NK-92 (cell line): ENCODE measurements at regions not wholly inside any gene's neighbourhood (a gene's known extent, or its start where the extent isn't known, plus 50 kb on each side); places are given as distances from the start of the nearest gene placed in this dataset.

Experiments
- DNase-seq: peaks from one replicate; lab custom pipeline; 2025; ENCODE audit not compliant: unreplicated experiment; lab: John Stamatoyannopoulos, UW

GRCh38 chr12:91610561-91610960, 427.9 kb upstream of the DCN start:
- DNase-seq: no peak

DNA sequence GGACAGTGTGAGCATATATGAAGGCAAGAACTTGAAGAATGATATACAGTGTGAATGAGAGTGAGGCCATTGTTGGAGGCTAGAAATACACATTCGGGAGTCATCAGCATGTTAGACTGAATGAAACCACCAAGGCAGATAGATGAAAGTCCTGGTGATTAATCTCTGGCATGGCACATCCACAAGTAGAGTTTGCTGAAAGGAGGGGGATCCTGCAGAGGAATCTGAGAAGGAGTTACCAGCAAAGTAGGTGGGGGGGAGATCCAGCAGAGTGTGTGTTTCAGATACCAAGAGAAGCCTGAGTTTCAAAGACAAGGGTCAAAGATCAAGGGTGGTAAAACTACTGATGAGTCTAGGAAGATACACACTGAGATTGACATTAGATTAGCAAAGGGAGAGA, 426.7 kb upstream of the DCN start:
- no peak for DNase-seq

- DNase-seq: no peak
Measured at GRCh38 chr12:91608542-91608941, 425.9 kb upstream of the DCN start.

DNA sequence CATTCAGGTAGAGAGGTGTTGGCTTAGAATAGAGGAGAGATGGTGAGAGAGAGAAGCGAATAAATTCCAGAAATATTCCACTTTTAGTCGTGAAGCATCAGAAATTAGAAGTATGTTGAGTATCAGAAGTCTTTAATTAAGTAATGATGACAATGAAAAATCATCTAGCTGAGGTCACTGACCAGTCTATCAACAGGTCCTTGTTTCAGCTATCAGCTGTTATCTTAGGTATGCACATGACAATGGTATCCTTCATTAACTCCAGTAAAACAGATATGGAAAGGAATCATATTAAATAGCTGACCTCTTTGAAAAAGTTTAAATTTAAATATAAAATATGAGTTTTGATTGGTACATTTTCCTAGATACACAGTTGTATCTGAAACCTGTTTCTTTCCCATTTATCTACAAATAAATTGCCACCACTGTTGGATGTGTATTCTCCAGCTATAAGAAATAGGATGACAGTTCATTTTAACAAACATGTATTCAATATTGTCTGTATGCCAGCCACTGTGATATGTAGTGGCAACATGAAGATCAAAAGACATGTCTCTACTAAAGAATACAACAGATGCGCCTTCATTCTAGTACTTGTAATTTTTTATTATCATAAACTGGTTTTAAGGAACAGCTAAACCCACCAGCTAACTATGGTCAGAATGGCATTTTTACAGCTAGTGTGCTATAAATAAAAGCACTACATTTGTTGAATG, 424.2 kb upstream of the DCN start:
- no peak for DNase-seq

- DNase-seq: no peak
Measured at GRCh38 chr12:91604897-91605296, 422.3 kb upstream of the DCN start.

DNA sequence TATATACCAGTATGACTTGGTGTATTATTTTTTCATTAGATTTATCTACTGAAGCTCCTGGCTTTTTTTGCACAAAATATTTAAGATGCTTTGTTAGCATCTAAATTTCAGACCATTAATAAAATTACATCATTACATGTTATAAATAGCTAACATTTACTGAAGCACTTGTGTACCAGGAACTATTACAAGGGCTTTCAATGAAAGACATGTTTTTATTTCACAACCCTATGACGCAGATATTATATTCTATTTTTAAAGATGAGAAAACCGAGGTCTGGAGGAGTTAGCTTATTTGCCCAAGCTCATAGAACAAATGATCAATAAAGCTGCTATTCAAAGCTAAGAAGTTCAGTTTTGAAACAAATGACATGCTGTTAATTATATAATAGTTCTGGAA, 420.4 kb upstream of the DCN start:
- DNase-seq: no peak

- no peak for DNase-seq
Measured at GRCh38 chr12:91601054-91601453, 418.4 kb upstream of the DCN start.

DNA sequence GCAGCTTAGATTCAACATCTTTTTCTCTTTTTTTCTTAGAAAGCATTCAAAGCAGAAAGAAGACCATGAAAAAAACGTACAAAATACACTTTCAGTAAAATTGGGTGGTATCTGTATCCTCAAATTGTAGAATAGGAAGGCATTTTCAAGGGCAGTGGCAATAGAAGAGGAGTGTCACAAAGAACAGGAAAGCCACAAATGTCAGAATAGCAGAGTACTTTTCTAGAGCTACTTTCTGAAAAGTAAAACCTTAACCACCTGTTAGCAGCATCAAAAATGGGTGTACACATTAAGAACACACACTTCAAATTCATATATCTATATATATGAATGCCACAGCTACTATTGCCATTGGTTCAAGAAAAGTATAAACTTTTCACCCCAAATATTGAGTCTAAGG, 412.1 kb upstream of the DCN start:
- no peak for DNase-seq

DNA sequence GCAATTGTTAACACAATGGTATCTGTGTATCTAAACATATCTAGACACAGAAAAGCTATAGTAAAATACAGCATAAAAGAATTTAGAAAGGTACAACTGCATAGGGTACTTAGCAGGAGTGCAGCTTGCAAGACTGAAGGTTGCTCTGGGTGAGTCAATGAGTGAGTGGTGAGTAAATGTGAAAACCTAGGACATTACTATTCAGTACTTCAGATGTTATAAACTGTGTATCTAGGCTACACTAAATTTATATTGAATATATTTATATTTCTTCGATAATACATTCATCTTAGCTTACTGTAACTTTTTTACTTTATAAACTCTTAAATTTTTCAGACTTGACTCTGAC, 409.0 kb upstream of the DCN start:
- no peak for DNase-seq

GRCh38 chr12:91590966-91591638, 408.5 kb upstream of the DCN start:
- DNase-seq: no peak

GRCh38 chr12:91588874-91589454, 406.3 kb upstream of the DCN start:
- DNase-seq: no peak

DNA sequence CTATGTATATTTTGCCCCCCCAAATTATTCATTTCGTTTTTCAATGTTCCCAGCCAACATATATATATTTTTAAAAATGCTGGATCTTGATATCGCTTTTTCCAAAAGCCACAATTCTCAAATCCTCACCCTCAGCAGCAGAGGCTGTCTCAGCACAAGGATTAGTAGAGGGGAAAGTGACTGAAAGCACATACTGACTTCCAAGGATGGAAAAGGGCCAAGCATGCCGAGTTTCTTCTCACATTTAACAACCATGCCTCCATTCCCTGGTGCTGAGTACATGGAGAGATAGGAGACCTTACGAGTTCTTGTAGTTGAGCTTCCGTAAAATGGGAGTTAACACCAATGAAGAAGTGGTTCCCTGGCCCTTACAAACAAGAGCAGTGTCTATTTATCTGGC, 403.4 kb upstream of the DCN start:
- no peak for DNase-seq

GRCh38 chr12:91582811-91583210, 400.2 kb upstream of the DCN start:
- no peak for DNase-seq

GRCh38 chr12:91579516-91580263, 397.1 kb upstream of the DCN start:
- DNase-seq: no peak

- DNase-seq: no peak
Measured at GRCh38 chr12:91577586-91578539, 395.2 kb upstream of the DCN start.

DNA sequence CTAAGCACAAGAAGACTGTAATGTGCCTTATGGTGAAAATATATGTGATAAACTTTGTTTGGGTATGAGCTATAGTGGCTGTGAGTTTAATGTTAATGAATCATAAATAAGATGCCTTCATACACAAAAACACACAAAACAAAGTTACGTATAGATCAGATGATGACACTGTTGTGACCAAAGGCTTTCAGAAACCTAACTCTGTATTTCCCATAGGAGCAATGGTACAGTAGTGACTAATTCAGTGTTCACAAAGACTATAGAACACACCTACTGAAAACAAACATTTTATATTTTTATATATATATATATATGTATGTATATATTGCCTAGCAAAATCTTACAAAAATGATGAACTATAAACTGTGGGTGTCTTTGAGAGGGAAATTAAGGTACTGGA, 393.8 kb upstream of the DCN start:
- no peak for DNase-seq

GRCh38 chr12:91575630-91576029, 393.0 kb upstream of the DCN start:
- no peak for DNase-seq

DNA sequence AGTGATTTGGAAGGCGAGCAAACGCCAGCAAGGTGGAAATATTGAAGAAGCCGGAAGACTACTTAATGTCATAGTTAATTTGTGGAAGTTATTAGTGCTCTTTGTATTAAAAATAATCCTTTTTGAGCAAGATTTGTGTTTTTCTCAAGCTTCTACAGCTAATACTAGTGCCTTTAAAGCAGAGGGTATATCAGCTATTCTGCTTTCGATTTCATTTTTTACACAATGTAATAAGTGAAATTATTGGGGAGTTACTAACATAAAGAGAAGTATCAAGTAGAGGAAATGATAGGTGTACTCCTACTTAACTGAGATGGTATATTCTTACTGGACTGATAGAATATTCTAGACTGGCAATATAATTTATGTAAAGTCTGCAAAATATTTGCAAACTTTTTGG, 392.4 kb upstream of the DCN start:
- DNase-seq: no peak

DNA sequence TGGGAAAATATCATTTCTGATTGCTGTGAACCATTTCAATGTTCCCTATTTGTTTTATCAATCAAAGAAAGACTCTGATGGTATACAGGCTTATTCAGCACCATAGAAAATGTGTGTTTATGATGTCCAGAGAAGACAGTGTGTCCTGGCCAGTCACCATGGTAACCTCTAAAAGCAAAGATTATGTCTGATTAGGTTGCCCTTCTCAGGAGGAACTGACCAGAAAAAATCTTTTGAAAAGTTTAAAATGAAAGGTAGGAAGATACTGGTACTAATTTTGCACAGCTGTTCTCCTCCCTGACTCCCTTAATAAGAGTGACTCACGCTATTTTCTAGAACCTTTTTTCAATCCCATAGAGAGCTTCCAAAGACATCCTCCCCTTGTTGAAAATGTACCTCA, 391.8 kb upstream of the DCN start:
- DNase-seq: no peak

GRCh38 chr12:91572869-91573268, 390.3 kb upstream of the DCN start:
- no peak for DNase-seq

- DNase-seq: no peak
Measured at GRCh38 chr12:91567100-91567485, 384.5 kb upstream of the DCN start.
